HG03103 (cell line): ENCODE measurements at regions not wholly inside any gene's neighbourhood (a gene's known extent, or its start where the extent isn't known, plus 50 kb on each side); places are given as distances from the start of the nearest gene placed in this dataset.
"Not testable (repeated sequence)": the region's sequence is repeated elsewhere in the genome, so short reads cannot be mapped to it uniquely, and the experiment has no call there.

Experiments used
- ATAC-seq: cut with Tn5 transposase; IDR thresholded peaks from one replicate; pipeline ENCODE4 v1.9.1; 2021; ENCODE audit warnings: low read depth; ENCODE audit not compliant: unreplicated experiment

DNA sequence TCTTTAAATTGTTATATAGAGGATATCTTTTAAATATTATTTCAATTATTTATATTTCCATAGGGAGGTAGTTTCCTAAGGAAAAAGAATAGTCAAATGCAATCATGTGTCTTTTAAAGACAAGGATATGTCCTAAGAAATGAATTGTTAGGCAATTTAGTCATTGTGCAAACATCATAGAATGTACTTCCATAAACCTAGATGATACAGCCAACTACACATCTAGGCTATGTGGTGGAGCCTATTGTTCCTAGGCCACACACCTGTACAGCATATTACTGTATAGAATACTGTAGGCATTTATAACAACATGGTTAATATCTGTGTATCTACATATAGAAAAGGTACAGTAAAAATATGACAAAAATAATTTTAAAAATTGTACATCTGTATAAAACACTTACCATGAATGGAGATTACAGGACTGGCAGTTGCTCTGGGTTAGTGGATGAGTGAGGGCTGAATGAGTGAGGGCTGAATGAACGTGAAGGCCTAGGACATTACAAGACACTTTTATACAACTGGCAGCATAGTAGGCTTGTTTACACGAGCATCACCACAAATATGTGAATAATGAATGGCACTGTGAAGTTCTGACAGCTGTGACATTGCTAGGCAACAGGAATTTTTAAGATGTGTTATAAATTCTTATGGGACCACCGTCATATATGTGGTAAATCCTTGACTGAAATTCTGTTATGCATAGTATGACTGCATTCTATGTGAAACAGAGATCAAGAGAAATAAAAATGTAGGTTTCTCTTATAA lies 1879.0 kb upstream of the RAG2 start:
- no peak for ATAC-seq

DNA sequence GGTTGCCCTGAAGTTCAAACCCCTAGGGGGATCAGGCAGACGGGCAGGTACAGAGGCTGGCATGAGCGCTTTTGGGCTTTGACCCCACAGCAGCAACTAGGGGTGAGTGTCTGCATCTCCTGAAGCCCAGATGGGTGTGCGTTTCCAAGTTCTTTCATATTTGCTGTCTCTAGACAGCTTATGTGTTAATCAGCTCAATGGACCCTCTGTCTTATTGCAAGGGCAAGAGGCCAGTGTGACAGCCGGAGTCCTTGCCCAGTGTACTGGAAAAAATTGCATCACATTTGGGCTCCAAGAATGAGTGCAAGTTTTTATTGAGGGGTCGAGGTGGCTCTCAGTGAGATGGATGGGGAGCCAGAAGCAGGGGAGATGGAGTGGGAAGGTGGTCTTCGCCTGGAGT lies 1863.7 kb upstream of the RAG2 start:
- ATAC-seq = no peak

DNA sequence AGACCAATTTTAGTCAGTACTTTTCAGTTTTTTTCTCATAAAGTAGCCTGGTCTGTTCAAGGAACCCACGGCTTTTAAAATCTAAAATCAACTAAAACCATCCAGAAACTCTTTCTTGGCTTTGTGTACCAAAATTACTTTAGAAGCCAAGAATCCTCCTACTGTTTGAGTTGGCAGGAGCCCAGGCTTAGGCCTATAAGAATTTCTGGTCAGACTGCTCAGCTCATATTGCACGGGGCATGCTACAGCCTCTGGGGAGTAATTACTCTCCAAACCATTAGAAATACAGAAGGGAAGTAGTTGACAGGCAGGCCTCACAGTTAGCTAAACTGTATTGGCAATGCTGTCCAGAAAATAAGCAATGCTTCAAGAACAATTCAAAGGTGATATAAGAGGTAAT lies 1862.9 kb upstream of the RAG2 start:
- ATAC-seq = no peak

DNA sequence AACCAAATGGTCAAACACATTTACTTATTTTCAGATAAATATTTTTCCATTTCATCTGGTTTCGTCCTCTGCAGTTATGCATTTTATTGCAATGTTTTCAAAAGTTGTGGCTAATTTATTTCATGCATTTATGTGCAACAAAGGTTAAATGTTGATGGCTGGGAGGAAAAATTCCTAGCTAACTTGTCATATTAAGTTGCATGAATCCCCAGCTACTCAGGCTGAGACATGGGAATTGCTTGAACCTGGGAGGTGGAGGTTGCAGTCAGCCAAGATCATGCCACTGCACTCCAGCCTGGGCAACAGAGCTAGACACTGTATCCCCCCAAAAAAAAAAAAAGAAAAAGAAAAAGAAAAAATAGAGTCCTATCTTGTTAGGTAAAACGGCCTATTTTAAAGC lies 1862.4 kb upstream of the RAG2 start:
- no peak for ATAC-seq

DNA sequence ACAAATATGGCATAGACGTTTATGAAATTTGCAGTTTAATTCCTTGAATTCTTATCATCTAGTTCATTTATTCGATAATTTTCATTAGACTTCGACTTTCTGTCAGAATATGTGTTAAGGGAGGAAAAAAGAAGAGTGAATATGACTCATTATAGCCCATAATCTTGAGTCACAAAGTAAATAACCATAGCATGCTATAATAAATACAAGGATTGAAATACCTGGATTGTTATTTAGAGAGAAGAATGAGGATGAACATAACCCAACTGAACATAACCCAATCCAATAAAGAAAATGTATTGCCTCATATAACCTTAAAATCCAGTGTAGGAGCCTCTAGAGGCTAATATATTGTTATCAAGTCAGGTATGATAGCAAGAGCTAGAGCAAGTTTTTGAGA lies 1858.3 kb upstream of the RAG2 start:
- ATAC-seq = no peak

DNA sequence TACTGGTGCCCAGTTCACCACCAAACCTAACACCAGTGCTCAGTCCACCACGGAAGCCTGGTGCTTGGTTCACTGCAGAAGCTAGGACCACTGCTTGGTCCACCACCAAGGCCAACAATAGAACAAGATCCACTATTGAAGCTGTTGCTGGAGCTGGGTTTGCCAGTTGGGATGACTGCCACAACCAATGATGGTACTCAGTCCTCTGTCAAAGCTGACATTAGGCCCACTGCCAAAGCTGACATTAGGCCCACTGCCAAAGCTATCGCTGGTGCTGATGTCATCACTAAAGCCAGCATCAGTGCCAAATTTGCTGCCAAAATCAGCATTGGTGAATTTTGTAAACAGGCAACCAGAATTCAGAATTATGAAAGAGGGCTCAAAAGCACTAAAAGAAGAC lies 1850.2 kb upstream of the RAG2 start:
- no peak for ATAC-seq

DNA sequence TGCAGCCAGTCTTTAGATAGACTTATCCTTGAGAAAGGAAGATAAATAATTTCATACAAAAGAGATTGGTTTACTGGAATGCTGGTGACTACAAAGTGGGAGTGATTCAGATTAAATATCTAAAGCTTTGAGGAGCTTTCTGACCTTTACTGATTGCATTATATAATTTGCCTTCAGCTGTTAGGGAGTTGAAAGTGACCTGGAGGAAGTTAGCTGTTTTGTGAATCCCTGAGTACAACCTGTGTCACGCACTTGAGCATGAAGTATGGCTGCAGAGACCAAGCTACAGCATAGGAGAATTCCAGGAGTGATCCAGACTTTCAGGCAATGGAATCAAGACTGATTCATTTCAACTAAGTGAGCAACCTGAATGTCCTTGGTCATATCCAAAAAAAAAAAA lies 1848.3 kb upstream of the RAG2 start:
- ATAC-seq = no peak

DNA sequence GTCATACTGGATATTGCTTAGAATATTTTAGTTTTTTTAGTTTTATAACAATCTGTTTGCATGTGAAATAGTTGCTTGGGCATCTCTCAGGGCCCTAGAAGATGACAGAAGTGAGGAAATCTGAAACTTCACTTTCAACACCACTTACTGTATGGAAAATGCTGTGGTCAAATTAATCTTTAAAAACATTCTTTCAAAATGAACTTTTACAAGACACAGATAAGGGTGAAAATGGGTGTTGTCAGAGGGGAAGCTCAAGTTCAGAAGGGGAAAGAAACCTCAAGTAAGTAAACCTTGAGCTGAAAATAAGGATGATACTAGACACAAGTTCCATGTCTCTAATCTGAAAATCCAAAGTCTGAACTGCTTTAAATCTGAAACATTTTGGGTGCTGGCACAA lies 1840.1 kb upstream of the RAG2 start:
- ATAC-seq = no peak

DNA sequence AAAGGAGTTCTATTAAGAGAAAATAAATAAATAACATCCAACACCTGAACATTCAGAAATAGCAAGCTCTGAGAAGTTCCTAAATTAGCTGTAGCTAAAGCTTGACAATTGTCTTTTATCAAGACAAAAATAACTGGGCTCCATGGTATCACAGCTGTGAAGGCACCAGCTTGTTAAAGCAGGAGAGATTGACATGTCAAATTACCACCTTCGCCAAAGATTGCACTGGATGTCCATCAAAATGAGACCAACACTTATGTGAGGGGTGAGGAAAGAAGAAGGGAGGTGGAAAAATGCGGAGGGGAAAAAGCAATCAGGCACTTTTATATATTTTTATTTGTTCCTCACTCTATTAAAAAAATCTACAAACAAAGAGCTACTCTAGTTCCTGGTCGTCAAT lies 1827.5 kb upstream of the RAG2 start:
- ATAC-seq = no peak

DNA sequence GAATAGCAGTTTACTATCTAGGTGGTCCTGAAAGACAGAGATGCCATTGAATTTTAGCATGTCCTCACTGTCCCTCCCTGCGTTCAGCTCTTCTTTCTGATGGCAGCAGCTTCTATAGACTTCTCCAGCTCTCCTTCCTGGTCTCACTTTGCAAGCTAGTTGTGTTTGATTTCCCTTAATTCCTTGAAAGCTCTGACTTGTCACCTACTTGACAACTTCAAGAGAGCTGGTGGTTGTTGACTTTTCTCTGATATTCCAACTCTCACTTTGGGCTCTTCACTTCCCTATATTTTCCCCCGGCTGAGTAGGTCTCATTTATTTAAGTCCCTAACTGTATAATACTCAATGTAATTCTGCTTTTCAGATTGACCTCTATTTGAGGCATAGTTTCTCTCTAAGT lies 1825.0 kb upstream of the RAG2 start:
- no peak for ATAC-seq

DNA sequence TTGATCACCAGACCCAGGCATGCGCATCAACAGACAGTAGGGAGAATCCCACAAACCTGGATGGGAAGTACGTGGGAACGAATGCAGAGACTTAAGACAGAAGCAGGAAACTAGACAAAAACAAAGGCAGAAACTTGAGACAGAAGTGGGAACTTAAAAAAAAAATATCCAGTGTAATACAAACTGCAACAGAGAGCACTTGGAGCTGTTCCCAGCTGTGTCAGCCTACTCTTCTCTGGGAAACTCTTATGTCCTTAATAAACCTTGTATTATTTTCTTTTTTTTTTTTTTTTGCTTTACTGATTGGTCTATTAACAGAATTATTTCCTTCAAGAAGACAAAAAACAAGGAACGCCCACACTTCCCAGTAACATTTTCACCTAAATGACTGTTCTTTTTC lies 1818.1 kb upstream of the RAG2 start:
- ATAC-seq = no peak

DNA sequence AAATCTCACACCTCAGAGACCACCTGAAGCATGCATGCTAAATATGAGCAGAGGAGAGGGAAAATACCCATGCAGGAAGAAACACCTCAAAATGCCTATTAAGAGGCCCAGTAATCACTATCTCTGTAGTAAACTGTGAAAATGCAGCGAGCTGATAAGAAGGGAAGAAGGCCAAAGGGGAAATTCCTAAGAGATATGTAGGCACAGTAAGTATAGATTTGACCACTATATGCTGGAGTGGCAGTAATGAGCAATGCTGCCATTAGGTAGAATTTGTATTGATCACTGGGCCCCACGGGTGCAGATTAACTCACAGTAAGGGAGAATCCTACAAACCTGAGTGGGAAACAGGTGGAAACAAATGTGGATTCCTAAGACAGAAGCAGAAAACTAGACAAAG lies 1813.1 kb upstream of the RAG2 start:
- no peak for ATAC-seq

DNA sequence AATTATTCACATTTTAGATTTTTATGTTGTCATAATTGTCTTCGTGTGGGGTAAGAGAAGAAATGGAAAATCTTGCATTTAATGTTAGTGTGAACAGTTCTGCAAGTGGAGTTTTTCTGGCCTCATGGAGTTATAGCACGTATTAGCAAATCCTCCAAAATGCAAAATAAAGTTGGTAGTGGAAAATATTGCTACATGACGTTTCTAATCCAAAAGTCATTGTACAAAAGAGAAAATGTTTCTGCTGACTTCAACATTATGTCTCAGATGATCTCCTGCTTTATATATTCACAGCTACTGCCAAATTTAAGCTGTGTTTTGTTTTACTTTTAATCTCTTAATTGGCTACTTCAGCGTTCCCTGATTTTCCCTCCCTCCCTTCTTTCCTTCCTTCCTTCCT lies 1804.0 kb upstream of the RAG2 start:
- ATAC-seq = no peak

DNA sequence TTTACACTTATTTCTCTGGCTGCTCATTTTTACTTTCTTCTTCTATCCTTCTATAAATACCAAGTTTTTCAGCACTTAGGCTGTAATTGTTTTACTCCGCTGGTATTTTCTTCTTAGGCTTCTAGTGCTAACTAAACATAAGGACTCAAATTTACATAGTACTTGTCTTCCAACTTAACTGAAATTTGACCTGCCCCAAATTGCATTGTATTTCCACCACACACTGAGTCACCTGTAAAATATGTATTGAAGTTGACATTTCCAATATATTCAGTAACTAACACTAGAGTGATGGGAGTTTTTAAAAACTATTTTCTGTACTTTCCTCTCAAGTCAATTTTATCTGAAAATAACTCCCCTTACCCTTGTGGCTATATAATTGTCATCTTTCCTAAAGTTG lies 1794.1 kb upstream of the RAG2 start:
- no peak for ATAC-seq

DNA sequence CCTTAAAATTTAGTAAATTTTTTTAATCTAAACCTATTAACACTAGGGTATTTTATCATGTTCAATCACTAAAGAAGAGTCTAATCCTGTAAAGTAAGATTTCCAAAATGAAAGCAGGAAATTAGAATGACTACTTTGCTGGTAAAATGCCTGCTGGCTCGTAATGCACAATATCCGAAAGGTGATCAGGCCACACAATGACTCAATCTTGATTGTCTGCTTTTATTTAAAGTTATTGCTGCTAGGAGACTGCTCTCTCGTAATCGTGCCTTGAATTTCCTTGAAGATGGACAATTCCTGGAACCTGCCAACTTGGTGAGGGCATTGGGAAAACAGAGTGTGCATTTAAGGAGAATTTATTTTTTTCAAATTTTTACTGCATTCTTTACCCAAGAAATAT lies 1786.5 kb upstream of the RAG2 start:
- no peak for ATAC-seq

DNA sequence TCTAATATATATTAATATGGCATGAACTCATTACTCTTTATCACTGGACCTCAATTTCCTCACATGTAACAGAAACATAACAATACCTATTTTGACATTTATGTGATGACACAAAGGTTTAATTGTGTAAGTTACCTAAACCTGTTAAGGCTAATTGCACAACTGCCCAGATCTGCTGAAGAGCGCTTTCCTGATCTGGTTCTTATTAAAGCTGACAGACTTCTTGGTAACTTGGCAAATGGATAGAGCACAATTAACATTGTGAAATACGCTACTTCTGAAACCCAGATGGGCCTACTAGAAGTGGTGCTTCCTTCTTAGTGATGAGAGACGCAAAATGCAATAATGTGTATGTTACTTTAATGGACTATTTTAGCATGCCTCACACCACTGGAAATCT lies 1767.2 kb upstream of the RAG2 start:
- ATAC-seq = no peak

DNA sequence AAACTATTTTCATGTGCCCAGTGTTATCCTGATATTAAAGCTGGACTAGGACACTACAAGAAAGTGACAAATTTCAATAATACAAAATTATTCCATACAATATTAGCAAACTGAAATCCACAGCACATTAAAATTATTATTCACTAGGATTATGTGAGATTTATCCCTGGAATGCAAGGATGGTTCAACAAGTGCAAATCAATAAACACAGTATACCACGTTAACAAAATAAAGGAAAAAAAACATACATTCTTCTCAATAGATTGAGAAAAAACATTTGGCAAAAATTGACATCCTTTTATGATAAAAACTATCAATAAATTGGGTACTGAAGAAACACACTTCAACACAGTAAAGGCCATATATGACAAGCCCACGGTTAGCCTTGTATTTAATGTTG lies 1758.2 kb upstream of the RAG2 start:
- ATAC-seq = no peak

DNA sequence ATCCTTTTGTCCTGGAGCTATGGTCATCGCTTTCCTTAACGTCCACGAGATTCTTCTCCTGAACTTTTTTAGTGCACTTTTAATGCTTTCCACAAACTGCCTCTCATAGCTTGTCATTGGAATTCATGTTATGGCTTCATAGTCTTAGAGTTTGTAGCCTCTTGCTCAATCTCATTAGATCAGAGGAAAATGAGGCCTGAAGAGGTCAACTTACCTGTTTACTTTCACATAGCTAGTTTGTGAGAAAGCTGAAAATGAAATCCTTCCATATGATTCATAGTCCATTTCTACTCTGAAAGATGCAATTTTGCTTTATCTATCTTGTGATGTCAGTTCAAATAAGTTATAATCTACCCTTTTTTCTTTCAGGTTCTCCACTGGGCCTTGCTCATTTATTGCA lies 1747.2 kb upstream of the RAG2 start:
- ATAC-seq = no peak

DNA sequence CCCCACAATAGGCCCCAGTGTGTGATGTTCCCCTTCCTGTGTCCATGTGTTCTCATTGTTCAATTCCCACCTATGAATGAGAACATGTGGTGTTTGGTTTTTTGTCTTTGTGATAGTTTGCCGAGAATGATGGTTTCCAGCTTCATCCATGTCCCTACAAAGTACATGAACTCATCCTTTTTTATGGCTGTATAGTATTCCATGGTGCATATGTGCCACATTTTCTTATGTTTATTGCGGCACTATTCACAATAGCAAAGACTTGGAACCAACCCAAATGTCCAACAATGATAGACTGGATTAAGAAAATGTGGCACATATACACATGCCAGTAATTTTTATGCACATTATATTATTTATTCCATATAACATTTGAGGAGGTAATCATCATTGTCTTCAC lies 1743.6 kb upstream of the RAG2 start:
- not testable (repeated sequence) for ATAC-seq

DNA sequence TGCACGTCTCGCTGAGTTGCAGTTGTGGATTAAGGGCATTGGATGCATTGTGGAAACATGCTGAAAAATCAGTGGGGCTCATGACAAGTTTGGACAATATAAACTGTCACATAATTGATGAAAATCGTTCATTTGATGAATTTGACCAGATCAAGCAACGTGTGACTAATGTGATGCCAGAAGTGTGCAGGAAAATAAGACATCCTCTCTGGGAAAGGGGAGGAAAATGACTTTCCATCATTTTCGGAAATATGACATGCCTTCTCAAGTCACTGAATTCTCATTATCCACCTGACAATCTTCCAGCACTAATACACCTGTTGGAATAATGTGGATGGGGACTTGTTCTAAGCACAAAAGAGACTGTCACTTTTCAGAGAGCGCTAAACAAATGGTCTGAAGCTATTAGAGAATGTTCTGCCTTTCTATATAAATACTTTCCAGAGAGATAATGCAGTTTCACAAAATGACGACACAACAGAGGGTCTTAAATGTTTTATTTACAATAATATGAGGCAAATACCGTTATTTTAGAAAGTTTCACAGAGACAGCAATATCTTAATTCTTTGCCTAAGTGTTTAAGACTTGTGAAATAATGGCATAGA lies 1741.9 kb upstream of the RAG2 start:
- ATAC-seq = no peak

DNA sequence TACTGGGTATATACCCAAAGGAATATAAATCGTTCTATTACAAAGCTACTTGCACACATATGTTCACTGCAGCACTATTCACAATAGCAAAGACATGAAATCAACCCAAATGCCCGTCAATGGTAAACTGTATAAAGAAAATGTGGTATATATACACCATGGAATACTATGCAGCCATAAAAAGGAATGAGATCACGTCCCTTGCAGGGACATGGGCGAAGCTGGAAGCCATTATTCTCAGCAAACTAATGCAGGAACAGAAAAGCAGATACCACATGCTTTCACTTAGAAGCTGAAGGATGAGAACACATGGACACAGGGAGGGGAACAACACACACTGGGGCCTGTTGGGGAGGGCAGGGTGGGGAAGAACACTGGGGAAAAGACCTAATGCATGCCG lies 1740.0 kb upstream of the RAG2 start:
- not testable (repeated sequence) for ATAC-seq

DNA sequence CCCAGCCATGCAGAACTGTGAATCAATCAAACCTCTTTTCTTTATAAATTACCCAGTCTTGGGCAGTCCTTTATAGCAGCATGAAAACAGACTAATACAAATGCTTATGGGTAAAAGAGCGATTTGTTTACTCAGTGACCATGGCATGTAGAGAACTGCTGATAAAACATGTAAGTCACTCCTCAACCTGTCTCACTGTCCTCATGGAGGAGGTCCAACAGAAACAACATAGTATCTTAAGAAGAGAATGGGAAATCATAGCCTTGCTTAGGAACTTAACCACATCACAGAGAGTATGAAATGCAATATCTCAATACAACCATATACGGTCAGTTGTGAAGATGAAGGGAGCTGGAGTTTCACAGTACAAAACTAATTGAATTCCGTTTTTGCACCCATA lies 1734.0 kb upstream of the RAG2 start:
- no peak for ATAC-seq

DNA sequence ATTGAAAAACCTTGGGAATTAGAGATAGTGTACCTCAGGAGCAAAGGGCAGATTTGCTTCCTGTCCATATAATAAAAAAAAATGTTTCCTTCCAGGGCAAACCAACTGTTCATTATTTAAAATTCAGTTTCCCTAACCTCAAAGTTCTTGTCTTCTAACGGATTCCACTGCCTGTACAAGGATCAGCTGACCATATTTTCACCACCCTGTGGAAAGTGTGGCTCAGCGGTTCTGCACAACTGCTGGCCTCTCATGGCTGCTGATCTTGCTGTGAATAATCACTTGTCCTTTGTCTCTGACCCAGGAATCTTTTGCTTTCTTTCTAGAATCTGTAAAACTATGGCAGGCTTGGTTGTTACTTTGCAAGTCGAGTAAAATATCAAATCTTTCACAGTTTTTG lies 1732.5 kb upstream of the RAG2 start:
- no peak for ATAC-seq
